ENCODE measurements at regions not wholly inside any gene's neighbourhood (a gene's known extent, or its start where the extent isn't known, plus 50 kb on each side); places are given as distances from the start of the nearest gene placed in this dataset.

DNA sequence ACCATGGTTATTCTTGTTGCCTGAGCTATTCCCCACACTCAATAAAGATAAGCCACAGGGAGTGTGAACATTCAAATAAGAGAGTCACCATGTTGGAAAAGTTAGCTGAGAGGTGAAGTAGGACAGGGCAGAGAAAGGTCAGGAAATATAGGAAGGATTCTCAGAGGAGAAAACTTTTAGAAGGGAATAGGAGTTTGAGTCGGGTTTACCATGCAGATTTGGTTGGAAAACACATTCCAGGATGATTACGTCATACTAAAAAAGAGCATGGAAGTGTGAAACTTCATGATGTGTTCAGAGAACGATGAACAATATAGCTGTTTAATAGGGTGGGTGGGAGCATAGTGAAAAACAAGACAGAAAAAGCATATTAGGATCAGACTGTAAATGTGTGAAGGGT, 1125.3 kb upstream of the ADGRL2 start:
- Histone ChIP-seq H3K9ac (ENCODE audit: insufficient read depth, low read length, poor library complexity, severe bottlenecking) (no peak overlapping the region), H3K27me3 (ENCODE audit: control insufficient read depth in 2 of 2, insufficient read depth in 2 of 2, low read length in 2 of 2) (no peaks in the 10 kb centered on the region), H3K4me3 (replicated peaks in 1 of 3; ENCODE audit: low read depth in 2 of 3, low read length in 3 of 3) (no peak overlapping the region), H3K36me3 (replicated peaks in 1 of 2; ENCODE audit: control insufficient read depth in 1 of 2, insufficient read depth in 2 of 2, low read length in 2 of 2) (no peaks in the 10 kb centered on the region), H3K4me1 (ENCODE audit: control insufficient read depth in 1 of 2, insufficient read depth in 2 of 2, low read length in 2 of 2) (no peaks in the 10 kb centered on the region), H3K4me2 (replicated peaks; ENCODE audit: extremely low read depth, low read length, poor library complexity, severe bottlenecking) (no peak overlapping the region), H3K9me3 (replicated peaks in 1 of 2; ENCODE audit: control insufficient read depth in 1 of 2, insufficient read depth in 1 of 2, low read length in 2 of 2) (peaks cover 4 to 5% of the 10 kb centered on the region in 2 donors), H3K79me2 (ENCODE audit: insufficient read depth, low read length) (no peaks in the 10 kb centered on the region), H3K27ac (ENCODE audit: low read depth in 1 of 2, low read length in 2 of 2) (no peak overlapping the region), H4K20me1 (ENCODE audit: insufficient read depth, low read length) (no peaks in the 10 kb centered on the region), H2AFZ (ENCODE audit: insufficient read depth, low read depth, low read length, poor library complexity, severe bottlenecking) (no peak overlapping the region)
- peaks cover 0 to 11% (median 4%) of the 10 kb centered on the region in 7 donors for H3K9me3 Mint-ChIP-seq
- H3K36me3 Mint-ChIP-seq: no peaks in the 10 kb centered on the region
- no peaks in the 10 kb centered on the region for H3K4me1 Mint-ChIP-seq
- WGBS (ENCODE audit: insufficient coverage): 97% methylated on average over 3 of the region's 3 CpGs
- TF ChIP-seq, protein P1, sequence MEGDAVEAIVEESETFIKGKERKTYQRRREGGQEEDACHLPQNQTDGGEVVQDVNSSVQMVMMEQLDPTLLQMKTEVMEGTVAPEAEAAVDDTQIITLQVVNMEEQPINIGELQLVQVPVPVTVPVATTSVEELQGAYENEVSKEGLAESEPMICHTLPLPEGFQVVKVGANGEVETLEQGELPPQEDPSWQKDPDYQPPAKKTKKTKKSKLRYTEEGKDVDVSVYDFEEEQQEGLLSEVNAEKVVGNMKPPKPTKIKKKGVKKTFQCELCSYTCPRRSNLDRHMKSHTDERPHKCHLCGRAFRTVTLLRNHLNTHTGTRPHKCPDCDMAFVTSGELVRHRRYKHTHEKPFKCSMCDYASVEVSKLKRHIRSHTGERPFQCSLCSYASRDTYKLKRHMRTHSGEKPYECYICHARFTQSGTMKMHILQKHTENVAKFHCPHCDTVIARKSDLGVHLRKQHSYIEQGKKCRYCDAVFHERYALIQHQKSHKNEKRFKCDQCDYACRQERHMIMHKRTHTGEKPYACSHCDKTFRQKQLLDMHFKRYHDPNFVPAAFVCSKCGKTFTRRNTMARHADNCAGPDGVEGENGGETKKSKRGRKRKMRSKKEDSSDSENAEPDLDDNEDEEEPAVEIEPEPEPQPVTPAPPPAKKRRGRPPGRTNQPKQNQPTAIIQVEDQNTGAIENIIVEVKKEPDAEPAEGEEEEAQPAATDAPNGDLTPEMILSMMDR (IDR thresholded peaks at IDR 0.05): no peak
- peaks cover 0 to 6% (median 0%) of the 10 kb centered on the region in 3 donors for H3K27me3 Mint-ChIP-seq (ENCODE audit: low read depth in 3 of 3)
- intact Hi-C loops (cut with micrococcal nuclease): no loop called here
- no peak for DNase-seq
- H3K4me3 Mint-ChIP-seq: no peak overlapping the region
- no peak overlapping the region for H3K27ac Mint-ChIP-seq

DNA sequence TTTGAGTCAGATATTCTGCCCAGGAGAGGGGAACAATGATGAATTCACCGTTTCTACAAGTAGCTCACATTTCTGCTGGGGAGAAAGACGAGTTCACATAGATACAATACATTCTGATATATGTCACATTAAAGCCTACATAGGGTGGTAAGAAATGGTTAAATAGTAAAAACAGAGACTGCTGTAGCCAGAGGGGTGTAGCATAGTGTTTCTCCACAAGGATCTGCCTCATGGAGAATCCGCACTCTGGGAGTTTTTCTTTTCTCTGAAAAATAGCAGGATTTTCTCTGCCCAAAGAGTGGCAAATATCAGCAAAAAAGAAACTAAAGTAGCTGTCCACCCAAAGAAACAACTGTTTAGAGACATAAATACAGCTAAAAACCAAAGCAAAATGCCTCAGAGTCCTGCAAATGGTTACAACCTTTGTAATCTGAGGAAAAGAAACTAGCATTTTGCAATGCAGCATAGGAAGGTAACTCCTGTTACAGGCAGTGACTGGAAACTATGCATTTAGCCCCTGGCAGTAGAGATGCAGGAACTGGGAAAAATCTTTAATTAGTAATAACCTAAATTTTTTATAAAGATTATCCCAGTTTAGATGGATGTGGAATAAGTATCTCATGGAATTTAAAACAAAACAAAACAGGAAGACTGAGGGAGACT, 1126.7 kb upstream of the ADGRL2 start:
- intact Hi-C loops (cut with micrococcal nuclease): no loop called here
- no CpG with 5 or more reads among the region's 3 CpGs for WGBS (ENCODE audit: insufficient coverage)
- Histone ChIP-seq H3K9ac (ENCODE audit: insufficient read depth, low read length, poor library complexity, severe bottlenecking) (no peak overlapping the region), H3K27ac (ENCODE audit: low read depth in 1 of 2, low read length in 2 of 2) (no peak overlapping the region), H3K36me3 (replicated peaks in 1 of 2; ENCODE audit: control insufficient read depth in 1 of 2, insufficient read depth in 2 of 2, low read length in 2 of 2) (no peaks in the 10 kb centered on the region), H3K4me2 (replicated peaks; ENCODE audit: extremely low read depth, low read length, poor library complexity, severe bottlenecking) (no peak overlapping the region), H3K4me3 (replicated peaks in 1 of 3; ENCODE audit: low read depth in 2 of 3, low read length in 3 of 3) (no peak overlapping the region), H4K20me1 (ENCODE audit: insufficient read depth, low read length) (no peaks in the 10 kb centered on the region), H3K4me1 (ENCODE audit: control insufficient read depth in 1 of 2, insufficient read depth in 2 of 2, low read length in 2 of 2) (no peaks in the 10 kb centered on the region), H3K9me3 (replicated peaks in 1 of 2; ENCODE audit: control insufficient read depth in 1 of 2, insufficient read depth in 1 of 2, low read length in 2 of 2) (peaks cover 4 to 5% of the 10 kb centered on the region in 2 donors), H2AFZ (ENCODE audit: insufficient read depth, low read depth, low read length, poor library complexity, severe bottlenecking) (no peak overlapping the region), H3K79me2 (ENCODE audit: insufficient read depth, low read length) (no peaks in the 10 kb centered on the region), H3K27me3 (ENCODE audit: control insufficient read depth in 2 of 2, insufficient read depth in 2 of 2, low read length in 2 of 2) (no peaks in the 10 kb centered on the region)
- DNase-seq: no peak
- Mint-ChIP-seq H3K36me3 (no peaks in the 10 kb centered on the region), H3K27me3 (ENCODE audit: low read depth in 3 of 3) (peaks cover 0 to 6% (median 0%) of the 10 kb centered on the region in 3 donors), H3K27ac (no peak overlapping the region), H3K4me3 (no peak overlapping the region), H3K9me3 (peaks cover 0 to 11% (median 4%) of the 10 kb centered on the region in 7 donors), H3K4me1 (no peaks in the 10 kb centered on the region)
- TF ChIP-seq, protein P1 (IDR thresholded peaks at IDR 0.05): no peak
